Activated gamma-delta T cell treated with Interleukin-2 at 50 U/mL for 16 hours (primary cell): ENCODE measurements at regions not wholly inside any gene's neighbourhood (a gene's known extent, or its start where the extent isn't known, plus 50 kb on each side); places are given as distances from the start of the nearest gene placed in this dataset.

Source experiments
- DNase-seq: peaks from one replicate; pipeline ENCODE4 v3.0.0-alpha.2; 2020

- no peak for DNase-seq
Observed at GRCh38 chr13:40236566-40237168, 429.8 kb downstream of the FOXO1 start.

GRCh38 chr13:40238761-40239160 lies 427.7 kb downstream of the FOXO1 start:
- no peak for DNase-seq

GRCh38 chr13:40240293-40240692 lies 426.1 kb downstream of the FOXO1 start:
- DNase-seq = no peak

DNA sequence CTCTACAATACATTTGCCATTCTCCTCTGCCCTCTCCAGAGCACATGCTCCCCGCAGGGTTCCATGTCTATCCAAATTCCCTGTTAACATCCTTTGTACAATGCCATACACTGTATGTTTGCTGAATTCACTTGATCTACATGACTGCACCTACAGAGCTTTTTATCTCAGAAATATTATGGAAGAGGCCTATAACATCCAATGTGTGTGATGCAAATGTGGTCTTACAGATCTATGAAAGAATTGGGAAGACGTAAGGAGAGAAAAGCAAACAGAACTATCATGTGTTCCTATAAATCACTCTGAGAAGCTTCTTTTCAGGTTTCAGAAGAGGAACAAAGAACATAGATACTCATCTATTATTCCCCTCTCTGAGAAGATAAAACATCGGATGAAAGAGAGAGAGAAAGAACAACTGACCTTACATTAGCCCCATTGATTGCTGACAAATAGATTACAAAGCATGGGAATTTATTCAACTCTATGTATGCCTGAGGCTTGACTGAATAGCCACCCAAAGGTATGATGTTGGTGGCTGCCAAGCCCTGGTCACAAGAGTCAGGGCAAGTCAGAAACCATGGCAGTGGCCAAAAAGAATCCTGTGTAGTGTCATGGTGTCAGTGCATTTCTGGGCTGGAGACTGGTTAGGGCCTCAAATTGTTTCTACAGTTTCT lies 425.2 kb downstream of the FOXO1 start:
- DNase-seq = no peak

DNA sequence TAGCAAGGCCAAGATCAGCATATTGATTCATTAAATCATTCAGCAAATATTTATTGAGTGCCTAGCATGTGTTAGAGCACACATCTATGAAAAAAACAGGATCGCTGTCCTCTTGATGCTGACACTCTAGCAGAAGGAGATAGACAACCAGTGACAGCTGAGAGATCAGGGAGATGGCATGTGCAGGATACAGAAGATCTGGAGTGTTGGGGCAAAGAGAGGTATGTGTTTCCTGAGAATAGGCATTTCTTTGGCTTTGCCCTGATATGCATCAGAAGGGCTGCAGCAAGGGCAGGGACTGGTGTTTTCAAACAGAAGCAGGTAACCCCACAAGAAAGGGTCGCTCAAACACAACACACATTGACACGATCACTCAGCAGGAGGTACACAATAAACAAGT lies 423.4 kb downstream of the FOXO1 start:
- no peak for DNase-seq

GRCh38 chr13:40243982-40244381 lies 422.5 kb downstream of the FOXO1 start:
- no peak for DNase-seq

DNA sequence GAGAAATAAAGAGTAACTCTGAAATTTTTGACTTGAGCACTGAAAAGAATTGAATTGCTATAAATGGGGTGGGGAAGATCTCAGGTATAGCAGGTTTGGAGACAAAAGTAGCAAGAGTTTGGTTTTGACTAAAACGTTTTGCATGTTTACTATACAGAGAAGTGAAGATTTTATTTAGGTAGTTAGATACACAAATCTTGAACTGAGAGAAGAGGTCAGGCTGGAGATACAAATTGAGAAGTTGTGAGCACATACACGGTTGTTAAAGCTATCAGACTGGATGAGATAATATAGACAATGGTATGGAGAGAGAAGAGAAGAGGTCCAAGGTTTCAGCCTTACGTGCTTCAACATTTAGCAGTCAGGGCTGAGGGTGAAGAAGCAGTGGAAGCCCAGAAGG lies 420.9 kb downstream of the FOXO1 start:
- no peak for DNase-seq

DNA sequence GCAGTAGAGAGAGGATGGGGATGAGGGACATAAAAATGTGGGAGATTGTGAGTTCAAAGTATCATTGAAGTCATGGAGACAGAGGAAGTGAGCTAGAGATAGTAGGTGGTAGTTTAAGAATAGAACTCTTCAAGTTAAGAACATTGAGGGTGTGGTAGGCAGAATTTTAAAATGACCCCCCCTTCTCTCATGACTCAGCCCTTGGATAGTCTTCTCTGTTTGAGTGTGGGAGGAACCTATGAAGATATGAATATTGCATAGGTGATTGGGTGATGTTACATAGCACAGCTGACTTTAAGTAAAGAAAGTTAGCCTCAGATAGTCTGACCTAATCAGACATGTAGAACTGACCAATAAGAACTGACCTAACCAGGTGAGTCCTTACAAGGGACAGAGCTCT lies 418.6 kb downstream of the FOXO1 start:
- DNase-seq = no peak

GRCh38 chr13:40251343-40252032 lies 415.0 kb downstream of the FOXO1 start:
- DNase-seq = no peak

- DNase-seq = no peak
Observed at GRCh38 chr13:40252241-40252640, 414.2 kb downstream of the FOXO1 start.

- no peak for DNase-seq
Observed at GRCh38 chr13:40252676-40253075, 413.8 kb downstream of the FOXO1 start.

DNA sequence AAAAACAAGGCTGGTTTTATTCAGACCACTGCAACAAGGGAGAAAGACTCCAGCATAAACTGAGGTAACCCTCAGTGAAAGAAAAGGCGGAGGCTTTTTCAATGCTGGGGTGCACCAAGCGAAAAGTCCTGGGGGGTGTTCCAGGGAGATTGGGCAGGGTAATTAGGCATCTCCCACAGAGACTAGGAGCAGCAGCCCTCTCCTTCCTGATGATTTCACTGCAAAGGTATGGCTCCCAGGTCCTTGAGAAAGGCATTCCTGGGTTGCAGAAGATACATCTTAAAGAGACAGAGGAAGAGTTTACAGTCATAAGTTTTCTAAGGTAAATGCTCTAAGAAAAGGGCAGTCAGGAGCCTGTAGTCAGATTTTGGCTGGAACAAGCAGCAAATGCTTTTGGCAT lies 412.0 kb downstream of the FOXO1 start:
- no peak for DNase-seq

DNA sequence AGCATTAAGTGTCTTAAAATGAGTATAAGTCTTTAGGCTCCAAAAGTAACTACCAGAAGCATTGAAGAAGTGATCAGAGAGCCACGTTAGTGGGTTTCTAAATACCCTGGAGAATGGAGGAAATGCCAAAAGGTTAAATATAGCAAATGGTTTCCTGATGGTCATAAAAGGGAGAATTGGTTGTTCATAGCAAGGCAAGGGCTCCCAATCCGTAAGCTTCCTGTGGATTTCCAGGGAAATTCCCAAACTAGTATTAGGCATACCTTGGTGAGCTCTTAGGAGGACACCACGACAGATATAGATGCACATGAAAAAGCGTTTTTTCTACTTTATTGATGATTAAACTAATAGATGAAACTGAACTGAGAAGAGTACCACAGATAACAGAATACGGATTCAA lies 410.9 kb downstream of the FOXO1 start:
- no peak for DNase-seq

DNA sequence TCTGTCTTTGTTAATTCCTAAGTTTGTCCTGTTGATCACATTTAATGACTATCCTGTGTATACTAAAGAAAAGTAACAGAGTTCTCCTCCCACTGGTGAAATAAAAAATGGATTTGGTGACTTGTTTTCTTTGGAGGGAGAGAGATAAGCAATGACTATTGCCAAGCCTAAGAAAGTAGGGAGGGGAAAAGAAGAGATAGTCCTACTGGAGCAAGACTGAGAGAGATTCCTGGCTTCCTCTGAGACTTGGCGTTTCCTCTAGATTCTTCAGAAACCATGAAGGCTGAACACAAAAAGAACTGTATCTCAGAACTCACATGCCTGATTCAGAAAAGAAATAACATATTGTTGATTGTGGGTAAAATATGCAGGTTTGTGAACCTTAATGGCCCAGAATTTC lies 406.5 kb downstream of the FOXO1 start:
- DNase-seq = no peak

GRCh38 chr13:40261336-40261735 lies 405.1 kb downstream of the FOXO1 start:
- DNase-seq = no peak

- DNase-seq = no peak
Observed at GRCh38 chr13:40261947-40262346, 404.5 kb downstream of the FOXO1 start.

GRCh38 chr13:40269086-40269485 lies 397.4 kb downstream of the FOXO1 start:
- no peak for DNase-seq

DNA sequence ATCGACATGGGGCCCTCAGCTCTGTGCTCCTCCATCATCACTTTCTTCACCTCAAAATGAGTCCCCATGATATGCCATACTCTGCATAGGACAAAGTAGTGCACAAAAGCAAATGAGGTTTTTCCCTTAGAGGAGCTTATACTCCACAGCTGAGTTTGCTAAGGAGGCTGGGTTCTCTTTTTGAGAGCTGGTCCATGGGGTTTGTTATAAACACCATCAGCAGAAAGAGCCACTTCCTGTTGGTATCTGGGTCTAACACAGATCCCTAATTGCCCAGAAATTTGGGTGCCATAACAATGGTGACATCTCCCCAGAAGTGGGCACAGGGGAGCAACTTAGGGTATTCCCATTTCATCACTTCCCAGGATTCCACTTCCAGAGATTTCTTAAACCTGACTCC lies 395.7 kb downstream of the FOXO1 start:
- DNase-seq = no peak

DNA sequence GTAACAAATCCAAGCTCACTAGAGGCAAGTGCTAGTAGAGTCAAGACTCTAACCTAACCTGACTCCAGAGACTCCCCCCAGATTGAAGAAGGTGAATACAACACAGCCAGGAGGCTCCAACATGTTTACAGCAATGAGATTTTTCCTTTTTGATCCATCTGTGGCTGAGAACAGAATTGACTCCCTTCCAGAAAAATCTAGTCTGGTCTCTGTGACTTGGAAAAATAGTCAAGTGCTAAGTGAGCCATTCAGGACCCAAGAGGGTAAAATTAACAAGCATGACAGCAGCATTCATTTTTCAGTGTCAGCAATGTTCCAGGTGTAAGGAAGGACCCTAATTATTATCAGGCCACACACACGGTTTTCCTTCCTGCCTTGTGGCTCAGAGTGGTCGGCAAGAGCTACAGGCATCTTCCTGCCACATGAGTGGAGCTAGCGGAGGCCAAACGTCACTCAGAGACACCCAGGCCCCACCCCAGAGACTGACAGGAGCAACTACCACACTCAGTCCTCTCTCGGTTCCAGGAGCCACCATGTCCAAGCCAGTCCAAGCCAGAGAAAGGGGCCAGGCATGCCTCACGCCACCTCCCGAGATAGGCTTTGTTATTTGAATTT lies 395.1 kb downstream of the FOXO1 start:
- no peak for DNase-seq

- DNase-seq = peak; percentile 10
Observed at GRCh38 chr13:40271931-40272775, 394.3 kb downstream of the FOXO1 start.

DNA sequence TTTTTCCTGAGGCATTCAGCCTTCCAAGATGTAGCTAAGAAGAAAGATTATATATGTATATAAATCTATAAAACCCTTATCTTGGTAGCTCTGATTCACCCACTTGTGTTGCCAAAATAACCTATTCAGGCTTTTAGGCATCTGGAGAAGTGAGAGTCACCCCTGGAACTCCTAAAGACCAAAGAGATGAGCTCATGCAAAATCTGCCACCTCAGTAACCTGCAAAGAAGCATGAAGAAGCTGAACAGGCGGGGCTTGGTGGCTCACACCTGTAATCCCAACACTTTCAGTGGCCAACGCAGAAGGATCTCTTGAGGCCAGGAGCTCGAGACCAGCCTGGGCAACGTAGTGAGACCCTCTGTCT lies 393.7 kb downstream of the FOXO1 start:
- DNase-seq = no peak

- DNase-seq = no peak
Observed at GRCh38 chr13:40273253-40274025, 393.0 kb downstream of the FOXO1 start.
